GM12865 (cell line): ENCODE measurements at regions not wholly inside any gene's neighbourhood (a gene's known extent, or its start where the extent isn't known, plus 50 kb on each side); places are given as distances from the start of the nearest gene placed in this dataset.

Source experiments
- DNase-seq: peaks from one replicate; pipeline ENCODE4 v3.0.0; 2010; ENCODE audit warnings: low read depth
- H3K4me3 ChIP-seq: 2 replicates; pipeline ENCODE4 v1.5.1; 2011; ENCODE audit warnings: mild to moderate bottlenecking, low read depth, low read length, control low read depth
- TF ChIP-seq, protein P1 (sequence below): IDR thresholded peaks from 2 replicates; pipeline ENCODE4 v1.5.1; 2011; ENCODE audit warnings: low read length, control low read depth, low read depth, inconsistent platforms; ENCODE audit not compliant: insufficient read depth; ENCODE audit errors: missing control alignments

DNA sequence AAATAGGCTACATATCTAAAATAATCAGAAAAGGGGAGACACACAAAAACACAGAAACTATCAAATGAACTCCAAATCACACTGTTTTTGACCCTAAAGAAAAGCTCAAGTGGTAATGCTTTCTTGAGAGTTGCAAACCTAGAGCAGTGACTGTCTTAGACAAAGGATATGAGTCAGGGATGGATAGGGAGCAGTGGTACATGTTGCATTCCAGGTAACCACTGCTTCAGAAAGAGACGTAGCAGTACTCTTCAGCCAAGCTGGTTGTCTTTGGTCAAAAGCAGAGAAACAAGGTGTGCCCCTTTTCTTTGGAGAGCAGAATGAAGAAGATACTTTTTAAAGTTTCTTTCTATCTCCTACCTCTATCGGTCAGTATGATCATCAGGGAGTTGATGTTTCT, 1003.6 kb downstream of the CDH9 start:
- TF ChIP-seq, protein P1, sequence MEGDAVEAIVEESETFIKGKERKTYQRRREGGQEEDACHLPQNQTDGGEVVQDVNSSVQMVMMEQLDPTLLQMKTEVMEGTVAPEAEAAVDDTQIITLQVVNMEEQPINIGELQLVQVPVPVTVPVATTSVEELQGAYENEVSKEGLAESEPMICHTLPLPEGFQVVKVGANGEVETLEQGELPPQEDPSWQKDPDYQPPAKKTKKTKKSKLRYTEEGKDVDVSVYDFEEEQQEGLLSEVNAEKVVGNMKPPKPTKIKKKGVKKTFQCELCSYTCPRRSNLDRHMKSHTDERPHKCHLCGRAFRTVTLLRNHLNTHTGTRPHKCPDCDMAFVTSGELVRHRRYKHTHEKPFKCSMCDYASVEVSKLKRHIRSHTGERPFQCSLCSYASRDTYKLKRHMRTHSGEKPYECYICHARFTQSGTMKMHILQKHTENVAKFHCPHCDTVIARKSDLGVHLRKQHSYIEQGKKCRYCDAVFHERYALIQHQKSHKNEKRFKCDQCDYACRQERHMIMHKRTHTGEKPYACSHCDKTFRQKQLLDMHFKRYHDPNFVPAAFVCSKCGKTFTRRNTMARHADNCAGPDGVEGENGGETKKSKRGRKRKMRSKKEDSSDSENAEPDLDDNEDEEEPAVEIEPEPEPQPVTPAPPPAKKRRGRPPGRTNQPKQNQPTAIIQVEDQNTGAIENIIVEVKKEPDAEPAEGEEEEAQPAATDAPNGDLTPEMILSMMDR = no peak
- H3K4me3 ChIP-seq = no peak overlapping the region
- no peak for DNase-seq

DNA sequence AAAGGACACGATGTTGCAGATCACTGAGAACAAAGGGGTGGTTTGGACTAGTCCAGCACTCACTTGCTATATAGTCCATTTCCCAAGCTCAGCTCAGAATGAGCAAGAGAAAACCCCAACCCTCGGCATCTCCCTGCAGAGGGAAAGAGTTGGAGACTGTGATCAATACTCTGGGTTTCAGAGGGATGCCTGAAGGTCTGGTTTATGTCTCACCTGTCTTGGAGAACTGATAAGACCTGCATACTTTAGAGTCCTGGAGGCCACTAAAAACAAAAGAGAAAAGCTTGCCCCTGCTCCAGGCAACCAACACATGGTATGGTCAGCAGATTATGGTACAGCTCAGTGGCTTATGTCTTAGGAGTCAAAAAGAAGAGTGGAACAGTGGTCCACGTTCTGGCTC, 1006.9 kb downstream of the CDH9 start:
- TF ChIP-seq, protein P1 = no peak
- no peak overlapping the region for H3K4me3 ChIP-seq
- DNase-seq = no peak

DNA sequence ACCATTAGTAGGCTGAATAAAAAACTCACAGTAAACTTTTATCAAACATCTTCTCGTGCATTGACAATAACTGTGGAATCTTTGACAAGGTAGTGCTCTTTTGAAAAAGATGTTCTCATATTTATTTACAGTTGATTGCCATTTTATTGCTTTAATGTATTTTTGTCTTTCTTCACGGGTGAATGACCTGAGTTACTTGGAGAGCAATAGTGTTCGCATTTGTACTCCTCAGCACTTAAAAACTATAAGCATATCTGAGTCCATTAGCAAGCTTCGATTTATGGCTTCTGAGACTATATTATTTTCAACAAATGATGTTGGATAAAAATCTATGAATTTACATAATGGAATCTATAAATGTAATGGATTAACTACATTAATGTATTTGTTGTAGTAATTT, 1012.3 kb downstream of the CDH9 start:
- no peak for DNase-seq
- no peak overlapping the region for H3K4me3 ChIP-seq
- TF ChIP-seq, protein P1 = no peak

DNA sequence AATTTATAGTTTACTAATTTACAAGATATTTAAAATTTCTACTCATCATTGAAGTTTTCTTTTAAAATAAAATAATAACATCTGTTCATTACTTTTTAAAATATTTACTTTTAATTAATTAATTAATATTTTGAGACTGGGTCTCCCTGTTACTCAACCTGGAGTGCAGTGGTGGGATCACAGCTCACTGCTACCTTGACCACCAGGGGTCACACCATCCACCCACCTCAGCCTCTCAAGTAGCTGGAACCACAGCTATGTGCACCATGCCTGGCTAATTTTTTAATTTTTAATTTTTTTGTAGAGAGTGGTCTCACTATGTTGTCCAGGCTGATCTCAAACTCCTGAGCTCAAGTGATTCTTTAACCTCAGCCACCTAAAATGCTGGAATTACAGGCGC, 1013.6 kb downstream of the CDH9 start:
- no peak for DNase-seq
- no peak overlapping the region for H3K4me3 ChIP-seq
- TF ChIP-seq, protein P1 = no peak

DNA sequence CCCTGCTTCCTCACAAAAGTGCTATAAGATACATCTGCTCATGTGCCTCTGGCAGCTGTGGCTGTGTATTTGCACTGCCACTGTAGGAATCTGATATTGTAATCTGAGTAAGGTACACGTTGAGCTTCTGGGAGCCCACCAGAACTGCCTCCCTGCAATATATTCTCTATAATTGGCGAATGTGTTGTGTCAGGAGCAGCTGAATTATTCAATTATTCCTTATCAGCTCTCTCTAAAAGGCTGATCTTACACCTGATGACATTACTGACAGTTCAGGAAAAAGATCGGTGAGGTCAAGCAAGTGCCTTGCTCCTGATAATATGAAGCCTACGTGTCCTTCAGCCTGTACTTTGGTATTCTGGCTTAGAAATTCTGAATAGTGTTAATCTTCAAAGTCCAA, 1015.0 kb downstream of the CDH9 start:
- DNase-seq = no peak
- no peak overlapping the region for H3K4me3 ChIP-seq
- TF ChIP-seq, protein P1 = no peak

DNA sequence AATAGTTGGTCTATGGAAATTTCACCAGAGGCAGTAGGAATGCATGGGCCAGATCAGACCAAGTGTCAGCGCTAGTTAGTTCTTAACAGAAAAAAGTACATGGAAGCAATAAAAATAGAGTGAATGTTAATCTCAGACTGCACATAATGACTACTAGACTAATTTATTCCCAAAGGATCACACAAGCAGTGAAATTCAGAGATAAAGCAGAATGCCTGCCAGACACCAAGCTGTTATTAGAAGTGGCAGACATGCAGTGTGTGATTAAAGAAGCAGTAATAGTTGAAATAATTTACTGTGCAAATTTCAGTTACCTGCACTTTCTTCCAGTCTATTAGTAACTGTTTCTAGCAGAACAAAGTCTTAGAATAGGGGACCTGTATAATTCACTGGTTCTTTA, 1024.2 kb downstream of the CDH9 start:
- no peak for DNase-seq
- TF ChIP-seq, protein P1 = no peak
- no peak overlapping the region for H3K4me3 ChIP-seq

DNA sequence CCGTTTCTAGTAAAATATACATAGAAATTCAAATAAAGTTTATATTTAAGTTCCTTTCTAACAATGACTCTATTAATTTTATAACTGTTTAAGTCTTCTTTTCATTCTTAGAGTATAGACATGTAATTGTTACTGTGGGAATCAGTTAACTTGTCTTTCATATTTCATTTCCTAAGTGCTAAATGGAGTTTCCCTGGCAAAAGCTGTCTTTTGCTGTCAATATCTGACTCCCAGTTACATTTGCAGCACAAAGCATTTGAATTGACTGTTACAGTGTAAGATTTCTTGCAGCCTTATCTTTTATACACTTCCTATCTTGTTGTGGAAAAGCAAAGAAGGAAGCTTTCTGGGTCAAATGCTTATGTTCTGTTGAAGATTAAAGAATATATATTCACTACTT, 1026.3 kb downstream of the CDH9 start:
- TF ChIP-seq, protein P1 = no peak
- DNase-seq = no peak
- no peak overlapping the region for H3K4me3 ChIP-seq
